ENCODE measurements at regions not wholly inside any gene's neighbourhood (a gene's known extent, or its start where the extent isn't known, plus 50 kb on each side); places are given as distances from the start of the nearest gene placed in this dataset.

DNA sequence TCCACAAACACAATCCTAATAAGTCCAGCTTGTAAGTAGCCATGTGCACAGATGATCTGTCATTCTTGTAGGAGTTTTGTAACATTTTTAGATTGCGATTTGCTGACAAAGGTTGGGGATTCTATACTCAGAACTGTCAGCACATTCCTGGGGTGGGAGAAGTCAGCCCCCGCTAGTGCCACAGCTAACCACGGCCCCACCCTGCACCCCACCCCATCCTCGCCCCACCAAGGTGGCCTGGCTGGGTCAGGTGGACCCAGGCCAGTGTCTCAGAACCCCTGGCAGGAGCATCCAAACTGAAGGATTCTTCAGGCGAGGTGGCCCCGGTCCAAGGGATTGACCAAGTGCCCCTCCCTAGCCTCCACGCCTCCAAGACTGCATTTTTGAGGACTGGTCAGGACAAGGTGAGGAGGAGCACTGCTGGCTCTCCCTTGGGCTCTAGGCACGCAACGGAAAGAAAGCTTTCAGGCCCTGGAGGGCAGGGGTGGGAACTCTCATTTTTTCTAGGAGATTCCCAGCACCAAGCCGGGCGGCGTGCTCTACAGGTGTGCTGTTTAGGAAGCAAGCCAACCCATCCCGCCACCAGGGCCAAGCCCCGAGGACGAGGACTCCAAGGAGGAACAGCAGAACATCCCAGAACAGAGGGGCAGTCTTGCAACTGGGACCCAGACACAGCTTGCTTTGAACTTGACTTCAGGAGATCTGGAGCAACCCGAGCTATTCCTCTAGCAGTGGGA lies 172.8 kb downstream of the BCL11B start:
- H3K27me3 Mint-ChIP-seq (ENCODE audit: insufficient read depth, unreplicated experiment), result peaks cover 4% of the 10 kb centered on the region
- CTCF ChIA-PET, result no interaction called here

DNA sequence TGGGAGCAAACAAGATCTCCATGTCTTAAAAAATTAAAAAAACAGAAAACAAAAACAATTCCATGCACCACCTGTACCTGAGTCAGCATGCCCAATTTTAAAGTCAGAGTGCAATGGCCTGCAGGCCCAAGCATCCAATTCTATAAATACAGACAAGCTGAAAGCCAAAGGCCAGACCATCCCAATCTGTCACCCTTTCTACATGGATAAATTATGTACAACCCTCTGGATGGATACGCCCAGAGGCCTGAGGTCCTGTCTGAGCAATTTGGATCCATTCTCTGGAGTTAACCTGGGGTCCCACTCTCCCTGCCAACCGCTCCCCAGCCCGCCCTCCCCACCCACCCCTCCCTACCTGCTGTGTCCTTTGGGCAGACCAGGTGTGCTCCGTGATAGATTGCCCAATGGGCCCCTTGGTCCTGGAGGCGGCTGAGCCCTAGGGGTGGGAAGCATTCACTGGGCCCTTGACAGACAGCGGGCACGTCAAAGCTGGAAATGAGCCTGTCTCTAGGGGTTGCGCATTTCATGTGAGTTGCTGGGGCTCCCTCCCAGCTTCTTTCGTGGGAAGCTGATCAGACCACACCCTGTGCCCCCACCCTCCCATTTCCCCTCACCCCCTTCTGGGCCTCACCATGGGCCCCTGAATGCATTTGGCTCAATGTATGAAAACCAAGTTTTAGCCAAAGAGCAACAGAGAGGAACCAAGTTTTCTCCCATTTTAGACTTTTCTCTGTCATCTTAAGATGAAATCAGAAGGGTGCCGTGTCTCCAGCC lies 171.3 kb downstream of the BCL11B start:
- Mint-ChIP-seq H3K27me3 (ENCODE audit: insufficient read depth, unreplicated experiment) (peaks cover 4% of the 10 kb centered on the region), H3K4me3 (ENCODE audit: unreplicated experiment) (no peak overlapping the region), H3K4me1 (ENCODE audit: low read depth, unreplicated experiment) (no peaks in the 10 kb centered on the region), H3K36me3 (ENCODE audit: insufficient read depth, unreplicated experiment) (no peaks in the 10 kb centered on the region), H3K27ac (ENCODE audit: unreplicated experiment) (no peak overlapping the region), H3K9me3 (ENCODE audit: unreplicated experiment) (no peaks in the 10 kb centered on the region)
- no peak for DNase-seq
- ChIA-PET CTCF (no interaction called here), POLR2A (no interaction called here)
- intact Hi-C loops (cut with micrococcal nuclease; ENCODE audit: unreplicated experiment), result no loop called here
- TF ChIP-seq, protein P1, sequence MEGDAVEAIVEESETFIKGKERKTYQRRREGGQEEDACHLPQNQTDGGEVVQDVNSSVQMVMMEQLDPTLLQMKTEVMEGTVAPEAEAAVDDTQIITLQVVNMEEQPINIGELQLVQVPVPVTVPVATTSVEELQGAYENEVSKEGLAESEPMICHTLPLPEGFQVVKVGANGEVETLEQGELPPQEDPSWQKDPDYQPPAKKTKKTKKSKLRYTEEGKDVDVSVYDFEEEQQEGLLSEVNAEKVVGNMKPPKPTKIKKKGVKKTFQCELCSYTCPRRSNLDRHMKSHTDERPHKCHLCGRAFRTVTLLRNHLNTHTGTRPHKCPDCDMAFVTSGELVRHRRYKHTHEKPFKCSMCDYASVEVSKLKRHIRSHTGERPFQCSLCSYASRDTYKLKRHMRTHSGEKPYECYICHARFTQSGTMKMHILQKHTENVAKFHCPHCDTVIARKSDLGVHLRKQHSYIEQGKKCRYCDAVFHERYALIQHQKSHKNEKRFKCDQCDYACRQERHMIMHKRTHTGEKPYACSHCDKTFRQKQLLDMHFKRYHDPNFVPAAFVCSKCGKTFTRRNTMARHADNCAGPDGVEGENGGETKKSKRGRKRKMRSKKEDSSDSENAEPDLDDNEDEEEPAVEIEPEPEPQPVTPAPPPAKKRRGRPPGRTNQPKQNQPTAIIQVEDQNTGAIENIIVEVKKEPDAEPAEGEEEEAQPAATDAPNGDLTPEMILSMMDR (IDR thresholded peaks at IDR 0.05; ENCODE audit: insufficient read depth in 1 of 2, low read depth in 1 of 2, low read length in 1 of 2, severe bottlenecking in 1 of 2, unreplicated experiment in 1 of 2), result no peak
- Histone ChIP-seq H3K36me3 (ENCODE audit: control insufficient read depth, insufficient read depth, low read length) (no peaks in the 10 kb centered on the region), H3K9me3 (no peaks in the 10 kb centered on the region; the same call in 1 of the 2 replicates), H3K27me3 (replicated peaks; ENCODE audit: control insufficient read depth, insufficient read depth, low read length) (no peaks in the 10 kb centered on the region), H3K4me1 (no peaks in the 10 kb centered on the region), H3K4me3 (ENCODE audit: low read depth, low read length) (no peak overlapping the region)
- BruUV-seq (replicated peaks), result no TSS peak

More for the DNA sequence above, 172.8 kb downstream of the BCL11B start:
- Mint-ChIP-seq H3K9me3 (ENCODE audit: unreplicated experiment) (no peaks in the 10 kb centered on the region), H3K4me3 (ENCODE audit: unreplicated experiment) (no peak overlapping the region), H3K4me1 (ENCODE audit: low read depth, unreplicated experiment) (no peaks in the 10 kb centered on the region), H3K27ac (ENCODE audit: unreplicated experiment) (no peak overlapping the region), H3K36me3 (ENCODE audit: insufficient read depth, unreplicated experiment) (no peaks in the 10 kb centered on the region)
- TF ChIP-seq, protein P1 (IDR thresholded peaks at IDR 0.05; ENCODE audit: insufficient read depth in 1 of 2, low read depth in 1 of 2, low read length in 1 of 2, severe bottlenecking in 1 of 2, unreplicated experiment in 1 of 2), result no peak
- no peak overlapping the region for H3K4me3 ChIP-seq (ENCODE audit: low read depth, low read length)
- no TSS peak for BruUV-seq (replicated peaks)
- no peaks in the 10 kb centered on the region for H3K27me3 ChIP-seq (replicated peaks; ENCODE audit: control insufficient read depth, insufficient read depth, low read length)
- intact Hi-C loops (cut with micrococcal nuclease; ENCODE audit: unreplicated experiment), result no loop called here
- H3K9me3 ChIP-seq, result no peaks in the 10 kb centered on the region
- no peaks in the 10 kb centered on the region for H3K4me1 ChIP-seq
- H3K36me3 ChIP-seq (ENCODE audit: control insufficient read depth, insufficient read depth, low read length), result no peaks in the 10 kb centered on the region
- no peak for DNase-seq
- POLR2A ChIA-PET, result no interaction called here

DNA sequence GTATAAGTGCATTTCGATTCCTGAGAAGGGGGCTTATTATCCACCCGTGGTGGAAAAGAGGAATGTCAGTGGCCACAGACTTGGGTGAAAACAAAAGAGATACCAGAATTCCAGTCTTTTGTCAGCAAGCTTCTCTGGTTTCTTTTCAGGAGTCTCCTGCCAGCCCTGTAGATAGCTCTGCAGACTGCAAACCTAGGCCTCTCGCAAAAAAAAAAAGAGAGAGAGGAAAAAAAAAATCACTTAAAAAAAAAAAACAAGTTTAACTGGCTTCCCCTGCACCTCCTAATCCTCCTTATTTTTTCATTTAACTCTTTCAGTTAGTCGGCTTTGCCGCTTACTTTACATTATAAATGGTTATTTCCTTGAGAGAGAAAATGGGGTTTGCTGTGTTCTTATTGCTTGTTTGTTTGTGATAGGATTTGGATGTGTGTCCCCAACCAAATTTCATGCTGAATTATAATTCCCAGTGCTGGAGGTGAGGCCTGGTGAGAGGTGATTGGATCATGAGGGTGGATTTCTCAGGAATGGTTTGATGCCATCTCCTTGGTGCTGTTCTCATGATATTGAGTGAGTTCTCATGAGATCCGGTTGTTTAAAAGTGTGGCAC lies 170.0 kb downstream of the BCL11B start:
- Mint-ChIP-seq H3K4me3 (ENCODE audit: unreplicated experiment) (no peak overlapping the region), H3K36me3 (ENCODE audit: insufficient read depth, unreplicated experiment) (no peaks in the 10 kb centered on the region), H3K4me1 (ENCODE audit: low read depth, unreplicated experiment) (no peaks in the 10 kb centered on the region), H3K27me3 (ENCODE audit: insufficient read depth, unreplicated experiment) (peaks cover 4% of the 10 kb centered on the region), H3K27ac (ENCODE audit: unreplicated experiment) (no peak overlapping the region), H3K9me3 (ENCODE audit: unreplicated experiment) (no peaks in the 10 kb centered on the region)
- no peak for DNase-seq
- ChIA-PET CTCF (no interaction called here), POLR2A (no interaction called here)
- TF ChIP-seq, protein P1 (IDR thresholded peaks at IDR 0.05; ENCODE audit: insufficient read depth in 1 of 2, low read depth in 1 of 2, low read length in 1 of 2, severe bottlenecking in 1 of 2, unreplicated experiment in 1 of 2), result no peak
- H3K4me1 ChIP-seq, result no peaks in the 10 kb centered on the region
- no TSS peak for BruUV-seq (replicated peaks)
- no peaks in the 10 kb centered on the region for H3K27me3 ChIP-seq (replicated peaks; ENCODE audit: control insufficient read depth, insufficient read depth, low read length)
- no peaks in the 10 kb centered on the region for H3K36me3 ChIP-seq (ENCODE audit: control insufficient read depth, insufficient read depth, low read length)
- H3K9me3 ChIP-seq, result no peaks in the 10 kb centered on the region; the same call in 1 of the 2 replicates
- intact Hi-C loops (cut with micrococcal nuclease; ENCODE audit: unreplicated experiment), result no loop called here
- no peak overlapping the region for H3K4me3 ChIP-seq (ENCODE audit: low read depth, low read length)

Measured in Caco-2 (cell line).